DMS 273 (cell line): ENCODE measurements at regions not wholly inside any gene's neighbourhood (a gene's known extent, or its start where the extent isn't known, plus 50 kb on each side); places are given as distances from the start of the nearest gene placed in this dataset.

Experiments
- DNase-seq: peaks from one replicate; lab custom pipeline; 2025; ENCODE audit not compliant: unreplicated experiment; lab: John Stamatoyannopoulos, UW

DNA sequence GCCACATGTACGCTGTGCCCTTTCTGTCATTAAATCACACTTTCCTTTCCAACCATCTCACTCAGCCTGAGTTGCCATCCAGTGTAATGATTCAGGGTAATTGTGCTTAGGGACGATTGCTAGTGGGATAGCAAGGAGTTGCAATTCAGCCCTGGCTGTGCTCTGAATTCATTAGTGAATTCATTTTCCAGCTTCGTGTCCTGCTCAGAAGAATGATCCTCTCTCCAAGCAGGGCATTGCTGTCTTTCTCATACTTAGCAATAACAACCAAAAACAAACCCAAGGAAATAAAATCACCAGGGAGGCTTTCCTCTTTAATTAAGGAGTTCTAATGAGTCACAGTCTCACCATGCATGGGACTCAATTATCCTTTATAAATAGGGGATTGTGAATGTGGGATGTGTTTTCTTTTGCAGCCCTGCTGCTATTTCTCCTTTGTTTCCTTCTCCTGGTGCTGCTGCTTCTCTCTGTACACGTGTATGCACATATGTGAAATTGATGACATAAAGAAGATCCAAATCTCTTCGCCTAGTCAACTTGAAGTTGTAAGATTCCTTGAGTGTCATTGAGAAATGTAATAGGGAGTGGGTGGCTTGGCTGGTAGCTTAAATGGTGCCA is 167.0 kb downstream of the TSEN15 start:
- no peak for DNase-seq

DNA sequence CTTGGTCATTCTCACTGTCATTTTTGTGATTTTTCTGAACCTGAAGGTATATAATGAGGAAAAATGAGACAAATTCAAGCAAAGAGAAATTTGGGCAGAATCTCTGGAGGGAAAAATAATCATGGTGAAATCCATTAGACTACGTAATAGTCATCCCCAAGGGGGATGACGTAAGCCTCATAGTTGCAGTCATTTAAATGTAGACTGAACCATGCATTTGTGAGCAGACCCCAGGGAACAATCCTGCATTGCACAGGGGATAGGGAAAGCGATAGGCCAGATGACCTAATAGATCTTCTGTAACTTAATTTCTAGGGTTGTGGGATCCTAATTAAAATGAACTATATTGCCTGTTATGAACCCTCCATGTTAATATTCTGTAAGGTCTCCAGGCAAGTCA is 167.4 kb upstream of the C1orf21 start:
- DNase-seq, result no peak

DNA sequence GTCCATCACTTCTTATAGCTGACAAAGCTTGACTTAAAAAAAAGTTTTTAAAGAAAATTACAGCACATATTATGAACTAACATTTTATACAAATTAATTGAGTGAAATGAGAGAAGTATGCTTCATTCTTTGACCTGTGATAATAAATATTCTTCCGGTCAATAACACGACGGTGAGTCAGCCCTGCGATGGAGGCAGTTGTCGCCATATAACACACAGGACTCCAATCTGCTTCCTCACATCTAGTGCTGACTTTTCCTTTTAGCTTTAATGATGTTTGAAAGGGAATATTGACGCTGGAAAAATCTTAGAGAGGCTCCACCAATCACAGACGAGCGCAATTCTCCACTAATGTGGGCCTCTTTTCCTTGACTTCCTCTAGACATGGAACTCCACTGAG is 166.9 kb upstream of the C1orf21 start:
- no peak for DNase-seq

DNA sequence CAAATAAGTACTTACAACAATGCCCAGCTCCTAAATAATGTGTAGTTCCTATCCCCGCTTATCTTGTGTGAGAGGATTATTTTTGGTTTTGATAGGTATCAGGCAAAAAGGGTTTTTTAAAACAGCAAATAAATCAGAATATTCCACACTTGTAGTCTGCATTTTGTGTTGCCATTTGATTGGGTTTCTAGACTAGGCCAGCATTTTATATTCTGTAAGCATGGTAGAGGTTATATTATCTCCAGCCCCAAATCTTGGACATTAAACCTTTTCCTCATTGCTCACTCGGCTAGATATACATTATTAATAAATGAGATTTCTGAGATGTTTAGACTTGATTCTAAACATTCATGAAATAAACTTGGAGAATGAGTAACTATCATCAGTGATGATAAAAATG is 165.7 kb upstream of the C1orf21 start:
- DNase-seq, result no peak

DNA sequence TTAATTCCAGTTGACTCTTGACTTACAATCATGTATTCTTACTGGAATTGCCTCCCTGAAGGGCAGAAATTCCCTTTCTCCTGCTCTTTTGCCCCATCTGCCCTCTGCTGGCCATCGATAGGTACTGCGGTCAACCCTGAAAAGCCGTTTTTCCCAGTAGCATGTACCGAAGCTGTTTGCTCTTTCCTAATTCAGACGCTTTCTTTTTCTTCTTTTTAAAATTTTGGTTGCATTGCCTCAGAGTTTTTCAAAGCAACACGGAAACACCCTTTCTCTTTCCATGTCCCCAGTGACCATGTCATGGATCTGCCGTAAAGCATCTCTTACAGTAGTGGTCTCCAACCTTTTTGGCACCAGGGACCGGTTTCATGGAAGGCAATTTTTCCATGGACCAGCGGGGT is 164.2 kb upstream of the C1orf21 start:
- peak; percentile 79 for DNase-seq

DNA sequence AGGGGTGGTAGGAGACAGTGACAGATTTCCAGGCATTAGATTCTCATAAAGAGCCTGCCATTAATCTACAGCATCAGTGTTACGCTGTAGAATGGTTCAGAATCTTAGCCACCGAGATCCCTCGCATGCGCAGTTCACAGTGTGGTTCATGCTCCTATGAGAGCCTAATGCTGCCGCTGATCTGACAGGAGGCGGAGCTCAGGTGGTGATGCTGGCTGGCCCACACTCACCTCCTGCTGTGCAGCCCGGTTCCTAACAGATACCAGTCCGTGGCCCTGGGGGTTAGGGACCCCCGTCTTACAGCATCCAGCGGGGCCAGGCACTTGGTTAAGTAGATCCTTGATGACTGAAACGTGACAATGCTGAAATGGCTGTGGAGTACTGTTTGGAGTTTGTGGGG is 163.6 kb upstream of the C1orf21 start:
- DNase-seq, result no peak

DNA sequence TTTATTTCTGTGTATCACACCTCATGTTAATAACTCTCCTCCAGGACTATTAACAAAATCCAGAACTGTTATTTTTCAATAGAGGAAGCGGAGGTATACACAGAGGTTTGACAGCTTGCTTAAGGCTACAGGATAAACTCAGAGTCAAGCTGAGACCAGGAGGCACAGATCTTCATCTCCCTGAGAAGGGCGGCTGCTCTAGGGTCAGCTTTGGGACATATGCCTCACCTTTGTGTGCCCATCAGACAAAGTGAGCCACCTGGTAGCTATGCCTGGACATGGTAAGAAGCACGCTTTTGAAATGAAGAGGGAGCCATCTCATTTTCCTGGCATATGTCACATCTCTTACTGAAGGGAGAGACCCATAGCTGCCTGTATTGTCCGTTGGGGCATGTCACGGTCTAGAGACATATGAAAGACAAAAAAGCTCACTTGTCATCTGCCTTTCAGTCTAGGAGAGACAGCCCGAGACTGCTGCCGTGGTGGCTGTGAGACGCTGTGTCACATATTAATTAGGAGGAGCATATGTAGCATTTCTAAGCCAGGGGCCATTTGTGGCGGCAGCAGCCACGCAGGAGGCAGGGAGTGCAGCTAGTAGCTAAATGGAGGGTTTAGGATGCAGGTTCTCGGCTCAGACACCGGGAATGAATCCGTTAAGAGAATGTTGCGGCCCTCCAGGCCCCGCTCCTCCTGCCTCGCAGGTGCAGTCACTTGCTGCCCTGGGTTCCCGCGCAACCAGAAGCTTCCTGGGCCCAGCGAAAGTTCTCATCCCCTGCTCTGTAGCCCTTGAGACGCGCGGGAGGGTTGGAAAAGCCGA is 161.3 kb upstream of the C1orf21 start:
- no peak for DNase-seq

DNA sequence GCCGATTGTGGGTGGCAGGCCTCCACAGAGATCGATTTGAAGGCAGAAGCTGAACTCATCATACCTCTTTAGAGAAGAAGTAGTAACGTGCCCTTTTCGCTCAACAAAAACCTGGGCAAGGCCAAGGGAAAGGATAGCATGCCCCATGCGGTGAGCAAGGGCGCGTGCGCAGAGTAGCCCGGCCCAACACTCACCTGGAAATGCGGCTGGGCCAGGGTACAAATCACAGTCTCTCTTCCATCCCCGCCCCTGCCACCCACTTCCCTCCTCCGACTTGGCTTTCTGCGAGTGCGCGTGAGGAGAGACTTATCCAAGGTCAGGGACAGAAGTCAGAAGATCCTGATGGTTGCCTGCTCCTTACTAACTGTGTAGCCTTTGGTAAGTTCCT is 160.7 kb upstream of the C1orf21 start:
- no peak for DNase-seq

DNA sequence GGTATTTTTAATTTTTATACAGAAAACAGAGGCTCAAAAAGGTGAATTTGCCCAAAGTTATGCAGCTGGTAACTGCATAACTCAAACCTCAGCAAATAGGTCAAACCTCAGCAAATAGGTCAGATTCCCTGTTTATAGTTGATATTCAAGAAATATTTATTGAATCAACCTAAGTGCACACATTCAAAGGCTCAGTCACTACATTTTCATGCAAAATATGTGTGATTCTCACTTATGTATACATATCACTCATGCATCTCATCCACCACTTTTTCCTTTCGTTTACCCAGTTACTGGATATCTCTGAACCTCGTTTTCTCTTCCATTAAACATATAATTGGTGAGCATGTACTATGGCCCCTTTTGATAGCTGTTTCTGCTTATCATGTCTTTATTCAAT is 158.3 kb upstream of the C1orf21 start:
- DNase-seq, result no peak

DNA sequence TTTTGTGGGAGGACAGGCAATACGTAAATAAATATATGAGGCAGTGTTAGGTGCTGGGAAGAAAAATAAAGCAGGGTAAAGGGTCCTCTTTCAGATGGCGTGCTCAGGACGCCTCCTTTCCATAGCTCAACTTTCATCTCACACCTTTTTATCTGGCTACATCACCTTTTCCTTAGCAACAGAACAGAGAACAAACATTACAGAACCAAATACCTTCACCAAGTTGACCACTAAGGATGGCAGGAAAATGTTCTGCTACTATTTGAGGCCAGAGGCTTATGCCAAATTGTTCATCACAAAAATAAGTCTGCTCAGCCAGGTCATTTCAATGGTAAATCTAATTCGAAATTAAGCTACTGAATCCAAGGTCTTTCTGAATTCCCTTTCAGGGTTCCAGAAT is 149.2 kb upstream of the C1orf21 start:
- DNase-seq, result no peak

DNA sequence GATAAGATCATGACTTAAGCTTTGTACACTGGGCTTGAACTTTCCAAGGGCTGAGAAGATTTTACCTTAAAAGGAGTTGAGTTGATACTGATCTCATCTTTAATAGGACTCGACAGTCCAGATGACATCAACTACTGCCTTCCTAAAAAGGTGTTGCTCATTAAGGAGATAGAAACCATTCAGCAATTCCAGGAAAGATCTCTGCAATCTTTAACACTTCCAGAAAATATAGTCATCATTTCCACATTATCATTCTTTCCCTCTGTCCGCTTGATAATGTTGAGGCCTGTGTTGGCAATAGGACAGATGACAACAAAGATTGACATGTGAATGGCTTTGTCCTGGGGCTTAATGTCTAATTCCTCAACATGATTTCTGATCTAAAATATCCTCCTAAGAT is 145.4 kb upstream of the C1orf21 start:
- DNase-seq, result no peak

DNA sequence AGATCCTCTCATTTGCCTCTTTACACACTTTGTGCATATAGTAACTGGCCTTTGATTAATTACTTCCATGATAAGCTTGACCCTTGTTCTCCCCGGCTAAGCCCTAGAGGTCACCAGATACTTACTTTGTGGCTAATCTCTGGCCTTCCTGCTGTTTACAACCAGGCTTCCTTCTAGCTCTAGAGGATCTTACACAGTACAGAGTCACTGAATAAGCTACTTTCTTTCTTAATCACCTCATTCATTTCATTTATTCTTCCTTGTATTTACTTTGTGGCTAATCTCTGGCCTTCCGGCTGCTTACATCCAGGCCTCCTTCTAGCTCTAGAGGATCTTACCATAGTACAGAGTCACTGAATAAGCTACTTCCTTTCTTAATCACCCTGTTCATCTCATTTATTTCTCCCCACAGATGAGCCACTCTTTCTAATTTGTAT is 144.3 kb upstream of the C1orf21 start:
- peak; percentile 35 for DNase-seq

DNA sequence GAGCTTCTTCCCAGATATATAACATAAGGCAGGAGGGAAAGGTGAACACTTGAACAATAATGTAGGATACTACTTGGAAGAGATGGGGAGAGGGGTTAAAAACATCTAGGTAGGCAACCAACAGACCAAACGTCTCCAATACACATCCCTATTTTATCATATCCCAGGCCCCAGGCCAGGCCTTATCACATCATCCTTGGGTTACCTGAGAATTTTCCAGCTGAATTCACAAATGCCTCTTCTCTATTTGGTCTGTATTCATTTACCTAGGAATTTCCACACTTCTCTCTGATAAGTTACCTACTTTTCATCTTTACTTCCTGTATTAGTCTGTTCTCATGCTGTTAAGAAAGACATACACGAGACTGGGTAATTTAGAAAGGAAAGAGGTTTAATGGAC is 141.9 kb upstream of the C1orf21 start:
- DNase-seq, result no peak

DNA sequence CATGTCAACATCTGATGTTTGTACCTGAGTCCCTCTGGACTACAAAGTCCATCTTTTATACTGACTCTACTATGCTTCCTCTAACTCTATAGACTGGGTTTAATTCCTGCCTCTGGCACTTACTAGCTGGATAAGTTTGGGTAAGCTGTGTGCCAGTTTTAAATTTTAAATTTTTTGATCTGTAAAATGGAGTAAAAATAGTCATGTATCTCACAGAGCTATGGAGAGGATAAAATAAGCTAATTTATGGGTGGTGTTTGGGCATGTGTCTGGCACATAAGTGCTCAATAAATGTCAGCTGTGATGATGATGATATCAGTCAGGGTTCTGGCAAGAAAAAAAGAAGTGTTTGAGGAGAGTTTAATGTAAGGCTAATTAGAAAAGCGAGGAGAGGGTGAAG is 139.2 kb upstream of the C1orf21 start:
- no peak for DNase-seq

DNA sequence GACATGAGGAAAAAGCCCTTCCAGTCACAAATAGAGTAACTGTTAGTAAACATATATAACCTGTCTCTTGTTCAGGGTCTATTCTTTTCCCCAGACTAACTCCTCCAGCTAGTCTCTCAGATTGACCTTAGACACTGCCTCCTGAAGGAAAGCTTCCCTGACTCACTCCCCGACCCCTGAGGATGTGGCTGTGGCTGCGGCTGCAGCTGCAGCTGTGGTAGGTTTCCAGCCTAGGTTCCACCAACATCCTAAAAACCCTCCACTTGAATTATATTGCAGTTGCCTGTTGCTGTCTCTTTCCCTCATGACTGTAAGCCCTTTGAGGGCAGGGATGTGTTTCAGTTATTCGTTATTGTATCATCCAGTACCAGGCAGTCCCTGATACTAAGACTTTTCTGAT is 132.9 kb upstream of the C1orf21 start:
- no peak for DNase-seq

DNA sequence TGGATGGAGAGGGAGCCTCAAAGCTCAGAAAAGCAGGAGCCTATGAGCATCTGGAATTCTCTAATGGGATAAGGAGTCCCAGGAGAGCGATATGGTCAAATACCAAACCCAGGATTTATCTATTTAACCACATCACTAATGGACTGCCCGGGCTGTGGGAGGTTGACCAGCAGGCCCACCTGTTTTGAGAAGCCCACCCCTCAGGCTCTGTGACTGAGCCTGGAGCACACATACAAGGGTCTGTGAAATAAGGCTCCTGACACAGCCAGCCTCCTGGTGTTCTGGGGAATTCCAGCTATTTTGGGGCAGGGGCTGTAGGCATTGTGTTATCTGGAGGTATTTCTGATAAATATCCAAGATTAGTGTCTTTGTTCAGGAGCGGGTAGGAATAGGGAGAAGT is 132.0 kb upstream of the C1orf21 start:
- no peak for DNase-seq

DNA sequence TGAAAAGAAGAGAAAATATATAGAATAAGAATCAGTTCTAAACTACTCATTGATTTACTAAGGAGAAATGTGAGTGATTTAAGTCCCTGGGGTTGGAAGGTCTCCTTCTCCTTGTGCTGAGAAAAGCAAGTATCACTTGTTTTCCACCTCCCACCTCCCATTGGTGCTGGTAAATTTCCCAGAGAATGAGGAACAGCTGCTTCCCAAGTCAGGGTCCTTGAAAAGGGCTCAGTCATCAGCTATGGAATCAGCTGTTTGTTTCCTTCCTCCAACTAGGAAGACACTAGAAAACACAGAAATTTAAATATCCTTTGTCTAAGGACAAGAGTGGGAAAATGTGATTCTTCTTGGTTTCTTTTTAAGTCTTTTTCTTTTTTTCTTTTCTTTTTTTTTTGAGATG is 131.3 kb upstream of the C1orf21 start:
- no peak for DNase-seq

DNA sequence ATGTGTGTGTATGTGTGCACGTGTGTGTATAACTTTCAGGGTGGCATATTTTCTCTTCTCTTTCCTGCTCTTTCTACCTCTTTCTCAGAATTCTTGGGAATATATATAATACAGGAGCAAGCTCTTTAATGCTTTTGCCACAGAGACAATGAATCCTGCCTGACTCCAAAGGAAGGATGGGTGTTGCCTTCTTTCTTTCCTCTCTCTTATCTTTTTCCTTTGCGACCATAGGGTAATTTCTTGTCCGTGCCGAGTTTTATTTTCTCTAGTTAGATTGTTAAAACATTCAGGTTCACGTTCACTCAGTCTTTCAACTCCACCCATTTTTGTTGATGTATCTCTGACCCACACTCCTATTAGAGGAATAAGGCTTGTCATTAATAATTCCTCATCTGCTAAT is 129.0 kb upstream of the C1orf21 start:
- DNase-seq, result no peak

DNA sequence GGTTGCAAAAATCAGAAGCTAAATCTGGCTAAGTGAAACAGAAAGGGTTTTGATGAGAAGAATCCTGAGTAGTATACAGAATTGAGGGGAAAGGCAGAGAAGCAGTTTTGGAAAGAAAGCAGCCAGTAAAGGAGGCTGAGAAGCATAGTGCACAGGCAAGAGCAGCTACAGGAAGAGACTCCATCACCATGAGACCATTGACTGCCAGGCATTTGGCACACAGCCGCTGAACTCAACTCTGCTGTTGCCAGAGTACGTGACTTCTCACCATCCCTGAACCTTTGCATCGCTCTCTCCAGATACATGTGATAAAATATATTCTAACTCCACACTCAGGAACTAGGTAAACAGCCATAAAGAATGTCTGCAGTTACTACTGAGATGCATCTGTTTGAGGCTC is 128.3 kb upstream of the C1orf21 start:
- DNase-seq, result no peak

DNA sequence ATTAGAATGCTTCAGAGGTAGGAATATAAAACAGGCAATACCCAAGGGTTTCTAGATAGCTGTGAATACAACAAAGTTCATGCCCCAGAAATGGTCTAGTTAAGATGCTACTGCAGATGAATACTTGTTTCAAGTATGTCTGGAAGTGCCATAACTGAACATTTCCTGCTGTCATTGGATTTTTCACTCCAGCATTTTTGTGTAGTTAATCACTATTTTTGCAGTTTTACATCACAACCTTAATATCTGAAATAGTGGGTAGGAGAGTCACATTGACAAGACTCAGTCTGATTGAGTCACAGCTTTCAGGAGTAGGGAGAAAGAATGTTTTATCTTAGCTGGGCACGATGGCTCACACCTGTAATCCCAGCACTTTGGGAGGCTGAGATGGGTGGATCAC is 126.4 kb upstream of the C1orf21 start:
- DNase-seq, result no peak

DNA sequence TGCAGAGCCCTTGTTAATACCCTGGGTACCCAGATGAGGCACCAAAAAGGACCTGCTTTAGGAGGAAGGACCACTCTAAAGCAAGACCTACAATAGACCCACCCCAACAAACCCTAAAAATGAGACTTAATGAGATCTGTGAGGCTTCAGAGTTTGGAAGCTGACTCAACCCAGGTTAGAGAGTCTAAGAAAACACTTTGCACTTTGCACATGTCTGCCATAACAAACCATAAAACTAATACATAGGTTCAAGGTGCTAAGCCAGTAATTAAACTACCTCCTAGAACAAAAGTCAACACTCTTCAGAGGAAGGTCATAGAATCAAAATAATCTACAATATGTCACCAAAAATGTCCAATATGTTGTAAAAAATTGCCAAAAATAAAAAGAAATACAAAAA is 124.7 kb upstream of the C1orf21 start:
- no peak for DNase-seq

DNA sequence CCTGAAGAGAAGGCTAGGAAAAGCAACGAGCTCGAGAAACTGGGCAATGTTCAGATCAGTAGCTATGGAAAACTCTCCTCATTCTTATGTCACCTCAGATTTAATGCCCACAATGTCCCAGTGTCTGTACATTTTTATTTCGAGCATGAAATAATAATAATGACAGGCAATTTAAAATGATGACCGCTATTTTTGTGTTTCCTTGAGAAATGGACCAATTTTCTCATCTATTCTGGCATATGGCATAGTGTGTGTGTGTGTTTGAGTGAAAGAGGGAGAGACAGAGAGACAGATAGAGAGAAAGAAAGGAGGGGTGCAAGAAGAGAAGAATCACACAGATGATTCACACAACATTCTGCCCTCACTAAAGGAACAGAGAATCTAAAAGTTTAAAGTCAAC is 119.1 kb upstream of the C1orf21 start:
- no peak for DNase-seq

DNA sequence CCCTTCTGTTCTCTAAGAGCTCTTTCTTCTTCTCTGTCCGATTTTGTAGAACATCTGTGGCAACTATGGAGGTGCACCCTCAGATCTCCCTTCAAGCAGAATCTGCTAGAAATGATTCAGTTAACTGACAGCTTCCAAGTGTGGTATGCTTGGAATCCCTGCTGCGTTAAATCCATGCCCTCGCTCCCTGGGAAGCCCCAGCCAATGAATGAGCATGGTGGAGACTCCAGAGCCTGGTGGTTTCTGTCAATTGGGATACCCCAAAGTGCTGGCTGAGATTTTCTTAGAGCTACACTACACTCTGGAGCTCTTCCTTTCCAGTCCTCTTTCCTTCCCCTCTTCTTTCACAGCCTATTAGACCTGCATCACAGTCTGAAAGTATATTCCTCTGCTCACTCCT is 116.3 kb upstream of the C1orf21 start:
- DNase-seq, result no peak
